Esophagus muscularis mucosa (tissue), 4 donors: ENCODE measurements at regions not wholly inside any gene's neighbourhood (a gene's known extent, or its start where the extent isn't known, plus 50 kb on each side); places are given as distances from the start of the nearest gene placed in this dataset.

Experiments
- EP300 ChIP-seq: sonication (generic); formaldehyde crosslinking; IDR thresholded peaks from one replicate; pipeline ENCODE4 v1.6.1; 2017; ENCODE audit warnings: antibody characterized with exemption
- POLR2AphosphoS5 ChIP-seq, 2 donors: sonication (generic); formaldehyde crosslinking; IDR thresholded peaks; one replicate each; pipeline ENCODE4 v1.6.1; 2017; ENCODE audit warnings: antibody characterized with exemption in 2 of 2
- TF ChIP-seq, protein P1 (sequence below), 3 experiments: fragments of 200-600 bp in 2 of 3; fragments of 450-650 bp in 1 of 3; sonication (generic) in 2 of 3; IDR thresholded peaks; one replicate each; pipeline ENCODE4 v1.5.1; 2017 to 2019; ENCODE audit warnings: antibody characterized with exemption in 3 of 3, mild to moderate bottlenecking in 2 of 3, moderate library complexity in 1 of 3

GRCh38 chr2:217146956-217147355 is 287.1 kb upstream of the TNP1 start:
- TF ChIP-seq EP300 (no peak), POLR2AphosphoS5 (IDR thresholded peaks at IDR 0.05) (no peak)
- TF ChIP-seq, protein P1, sequence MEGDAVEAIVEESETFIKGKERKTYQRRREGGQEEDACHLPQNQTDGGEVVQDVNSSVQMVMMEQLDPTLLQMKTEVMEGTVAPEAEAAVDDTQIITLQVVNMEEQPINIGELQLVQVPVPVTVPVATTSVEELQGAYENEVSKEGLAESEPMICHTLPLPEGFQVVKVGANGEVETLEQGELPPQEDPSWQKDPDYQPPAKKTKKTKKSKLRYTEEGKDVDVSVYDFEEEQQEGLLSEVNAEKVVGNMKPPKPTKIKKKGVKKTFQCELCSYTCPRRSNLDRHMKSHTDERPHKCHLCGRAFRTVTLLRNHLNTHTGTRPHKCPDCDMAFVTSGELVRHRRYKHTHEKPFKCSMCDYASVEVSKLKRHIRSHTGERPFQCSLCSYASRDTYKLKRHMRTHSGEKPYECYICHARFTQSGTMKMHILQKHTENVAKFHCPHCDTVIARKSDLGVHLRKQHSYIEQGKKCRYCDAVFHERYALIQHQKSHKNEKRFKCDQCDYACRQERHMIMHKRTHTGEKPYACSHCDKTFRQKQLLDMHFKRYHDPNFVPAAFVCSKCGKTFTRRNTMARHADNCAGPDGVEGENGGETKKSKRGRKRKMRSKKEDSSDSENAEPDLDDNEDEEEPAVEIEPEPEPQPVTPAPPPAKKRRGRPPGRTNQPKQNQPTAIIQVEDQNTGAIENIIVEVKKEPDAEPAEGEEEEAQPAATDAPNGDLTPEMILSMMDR (IDR thresholded peaks at IDR 0.05), result no peak
